ENCODE measurements at regions not wholly inside any gene's neighbourhood (a gene's known extent, or its start where the extent isn't known, plus 50 kb on each side); places are given as distances from the start of the nearest gene placed in this dataset.

DNA sequence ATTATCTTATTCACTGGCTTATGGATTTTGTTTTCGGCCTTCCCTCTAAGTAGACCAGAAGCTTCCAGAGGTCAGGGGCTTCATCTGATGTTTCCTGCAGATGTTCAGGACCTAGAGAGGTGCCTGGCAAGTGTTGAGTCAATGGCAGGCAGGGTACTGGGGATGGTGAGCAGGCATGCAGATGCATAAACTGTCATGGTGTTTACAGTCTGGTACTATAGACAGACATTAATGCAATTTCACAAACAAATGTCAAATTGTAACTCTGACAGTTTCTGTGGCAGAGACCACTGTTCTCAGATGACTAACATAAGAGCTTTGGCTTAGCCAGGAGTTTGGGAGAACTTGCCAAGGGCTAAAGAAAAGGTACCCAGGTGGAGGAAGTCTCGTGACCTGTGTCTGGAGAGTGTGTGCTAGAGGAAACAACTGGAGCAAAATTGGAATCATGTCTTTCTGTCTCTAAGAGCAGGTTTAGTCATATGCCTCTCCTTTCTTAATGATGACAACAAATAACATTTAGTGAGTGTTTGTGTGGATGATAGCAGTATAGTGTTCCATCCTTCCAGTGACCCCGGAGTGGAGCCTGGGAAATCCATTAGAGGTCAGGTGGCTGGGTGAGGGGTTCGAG, 53.7 kb upstream of the TRAK1 start:
- no peak for DNase-seq

DNA sequence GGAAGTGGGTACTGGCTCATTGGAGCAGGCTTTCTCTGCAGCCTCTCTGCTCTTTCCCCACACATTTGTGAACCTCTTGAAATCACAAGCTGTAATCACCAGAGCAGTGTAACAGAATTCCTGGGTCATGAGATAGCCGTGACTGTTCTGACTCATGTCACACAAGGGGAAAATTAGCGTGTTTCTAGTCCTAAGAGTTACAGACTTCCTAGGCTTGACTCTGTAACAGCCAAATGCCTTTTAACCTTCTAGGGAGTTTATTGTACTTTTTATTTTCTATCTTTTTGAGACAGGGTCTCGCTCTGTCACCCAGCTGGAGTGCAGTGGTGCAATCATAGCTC, 54.7 kb upstream of the TRAK1 start:
- DNase-seq, result no peak

- no peak for DNase-seq
Measured at GRCh38 chr3:42035816-42036482, 55.2 kb upstream of the TRAK1 start.

DNA sequence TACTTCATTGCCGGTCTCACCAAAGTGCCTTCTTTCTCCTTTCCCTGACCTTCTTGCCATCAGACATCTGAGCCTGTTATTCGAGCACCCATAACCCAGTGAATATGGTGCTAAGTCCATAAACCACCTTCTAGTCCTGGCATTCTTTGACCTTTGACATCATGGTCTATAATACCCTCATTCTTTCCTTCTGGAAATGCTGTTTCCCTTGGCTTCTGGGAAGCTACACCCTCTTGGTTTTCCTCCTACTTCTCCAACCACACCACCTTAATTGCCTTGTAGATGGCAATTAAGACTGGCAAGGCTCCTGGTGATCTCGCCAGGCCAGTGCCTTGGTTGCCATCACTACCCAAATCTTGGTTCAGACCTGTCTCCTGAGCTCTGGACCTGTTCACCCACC, 56.1 kb upstream of the TRAK1 start:
- DNase-seq, result no peak

GRCh38 chr3:42033741-42034140, 57.4 kb upstream of the TRAK1 start:
- DNase-seq, result no peak

GRCh38 chr3:42032693-42033349, 58.3 kb upstream of the TRAK1 start:
- no peak for DNase-seq

DNA sequence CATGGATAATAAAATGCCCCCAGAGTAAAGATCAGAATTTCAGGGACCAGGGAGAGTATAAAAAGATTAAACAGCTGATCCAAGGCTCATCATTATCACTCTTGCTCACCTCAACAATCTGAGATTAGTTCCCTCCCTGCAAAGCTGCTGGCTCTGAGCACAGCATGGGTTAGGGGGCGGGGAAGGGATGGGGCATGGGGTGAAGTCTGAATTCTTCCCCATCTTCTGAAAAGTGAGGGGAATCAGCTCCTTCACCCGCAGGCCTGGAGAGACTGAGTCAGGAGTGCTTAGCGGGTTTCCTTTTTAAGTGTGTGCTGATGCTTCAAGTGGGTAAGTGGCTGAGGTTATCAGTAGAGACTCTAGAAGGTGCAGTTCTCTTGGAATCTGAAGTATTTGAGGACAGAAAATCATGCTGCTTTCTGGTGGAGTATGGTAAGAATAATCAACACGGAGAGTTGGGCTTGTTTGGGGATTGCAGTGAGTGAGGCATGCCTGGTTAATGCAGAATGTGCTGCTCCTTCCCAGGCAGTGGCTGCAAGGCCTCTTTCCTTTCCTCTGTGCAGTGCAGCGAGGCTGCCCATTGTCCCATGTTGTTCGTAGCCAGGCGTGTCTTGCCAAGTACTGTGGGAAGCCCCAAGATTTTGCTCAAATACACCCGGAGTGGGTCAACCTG, 59.2 kb upstream of the TRAK1 start:
- no peak for DNase-seq

DNA sequence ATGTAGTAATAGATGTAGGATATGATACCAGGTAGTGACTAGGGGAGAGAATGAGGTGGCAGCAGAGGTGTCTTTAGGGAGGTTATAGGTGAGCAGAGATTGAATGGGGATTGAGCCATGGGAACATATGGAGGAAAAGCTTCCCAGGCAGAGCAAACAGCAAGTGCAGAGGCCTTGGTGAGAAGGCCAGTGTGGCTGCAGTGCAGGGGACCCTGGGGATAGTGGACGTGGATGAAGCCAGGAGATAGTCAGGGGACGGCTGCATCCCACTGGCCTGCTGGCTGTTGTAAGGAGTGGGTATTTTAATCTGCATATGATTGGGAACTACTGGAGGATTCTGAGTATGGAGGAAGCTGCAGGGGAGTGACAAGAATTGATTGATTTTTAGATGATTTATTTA, 62.7 kb upstream of the TRAK1 start:
- DNase-seq, result no peak

DNA sequence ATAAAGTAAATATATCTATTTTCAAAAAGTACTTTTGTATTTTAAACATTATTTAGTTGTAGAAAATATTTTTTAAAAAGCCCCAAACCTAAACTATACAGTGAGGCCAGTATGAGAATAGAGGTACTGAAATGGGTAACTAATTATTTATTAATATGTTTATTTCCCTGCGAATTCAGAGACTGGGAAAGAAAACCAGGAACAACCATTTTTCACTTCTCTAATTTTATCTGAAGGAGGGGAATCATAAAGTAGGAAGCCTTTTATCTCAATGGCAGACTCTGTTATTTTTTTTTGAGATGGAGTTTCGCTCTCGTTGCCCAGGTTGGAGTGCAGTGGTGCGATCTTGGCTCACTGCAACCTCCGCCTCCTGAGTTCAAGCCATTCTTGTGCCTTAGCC, 63.6 kb upstream of the TRAK1 start:
- DNase-seq, result no peak

GRCh38 chr3:42025370-42026138, 63.7 kb upstream of the ULK4 start:
- DNase-seq, result peak; percentile 31

- no peak for DNase-seq
Measured at GRCh38 chr3:42024591-42025351, 62.9 kb upstream of the ULK4 start.

- no peak for DNase-seq
Measured at GRCh38 chr3:42023380-42023779, 61.5 kb upstream of the ULK4 start.

GRCh38 chr3:42022355-42022754, 60.5 kb upstream of the ULK4 start:
- no peak for DNase-seq

DNA sequence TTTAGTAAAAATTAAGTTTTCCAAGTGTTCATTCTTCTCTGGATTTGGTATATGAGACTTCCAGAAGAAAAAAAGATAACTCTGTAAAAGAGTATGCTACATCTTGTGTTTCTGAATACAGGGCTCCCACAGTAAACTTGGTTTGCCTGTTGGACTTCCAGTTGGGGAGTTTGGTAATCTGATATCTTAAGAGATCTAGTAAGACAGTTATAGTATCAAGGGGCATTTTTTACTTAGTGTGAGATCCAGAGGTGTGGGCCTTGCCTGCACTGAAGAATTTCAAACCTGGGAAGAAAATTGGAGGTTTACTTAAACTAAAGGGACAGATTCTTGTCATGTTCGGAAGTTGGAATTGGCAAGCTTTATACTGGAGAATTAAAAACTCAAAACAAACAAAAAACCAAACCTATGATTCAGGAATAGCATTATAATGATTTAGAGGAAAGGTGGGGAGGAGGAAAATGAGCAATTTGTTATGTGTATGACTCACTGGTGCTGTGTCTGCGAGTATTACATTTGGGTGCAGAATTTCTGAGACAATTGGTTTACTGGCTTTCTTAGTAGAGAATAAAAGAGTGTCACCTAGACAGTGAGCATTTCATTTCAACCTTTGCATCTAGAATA, 58.9 kb upstream of the ULK4 start:
- DNase-seq, result no peak

GRCh38 chr3:42019953-42020260, 58.0 kb upstream of the ULK4 start:
- DNase-seq, result no peak

- DNase-seq, result no peak
Measured at GRCh38 chr3:42019144-42019952, 57.4 kb upstream of the ULK4 start.

DNA sequence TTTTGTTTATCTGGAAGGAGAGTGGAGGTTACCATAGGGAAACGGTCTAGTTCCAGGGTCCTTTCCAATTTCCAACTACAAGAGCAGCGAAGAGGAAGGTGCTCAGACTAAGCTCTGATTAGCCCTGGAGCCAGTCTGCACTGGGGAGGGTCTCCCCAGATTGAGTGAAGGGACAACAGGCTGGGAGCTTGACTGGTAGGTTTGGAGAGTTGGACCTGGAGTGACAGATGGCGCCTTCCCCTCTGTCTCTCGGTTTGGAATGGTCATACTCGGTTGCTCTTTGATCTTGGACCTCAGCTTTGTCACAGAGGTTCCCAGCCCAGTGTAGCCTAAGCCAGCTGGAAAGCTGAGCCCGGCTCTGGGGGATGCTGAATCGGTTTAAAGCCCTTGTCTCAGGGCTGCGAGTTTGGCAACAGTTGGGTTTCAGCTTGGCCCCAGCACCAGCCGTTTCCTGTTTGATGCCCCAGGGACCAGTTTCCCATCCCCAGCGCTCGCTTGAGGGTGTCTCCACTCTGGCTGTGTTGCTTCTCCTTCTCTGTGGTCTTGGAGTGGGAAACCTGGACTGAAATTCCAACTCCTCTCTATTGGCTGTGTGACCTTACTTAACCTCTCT, 53.1 kb upstream of the ULK4 start:
- peak; percentile 27 for DNase-seq

GRCh38 chr3:42014458-42014920, 52.6 kb upstream of the ULK4 start:
- peak; percentile 18 for DNase-seq

GRCh38 chr3:42013691-42014457, 52.0 kb upstream of the ULK4 start:
- peak; percentile 48 for DNase-seq
